Psoas muscle (tissue), 7 donors: ENCODE measurements at regions not wholly inside any gene's neighbourhood (a gene's known extent, or its start where the extent isn't known, plus 50 kb on each side); places are given as distances from the start of the nearest gene placed in this dataset.

Source experiments
- ATAC-seq, 4 donors: fragments of 200-7000 bp; cut with Tn5 transposase; one replicate each; pipeline ENCODE4 v1.9.1; 2020; ENCODE audit warnings: moderate library complexity in 3 of 4, mild to moderate bottlenecking in 2 of 4
- DNase-seq, 2 donors: peaks; one replicate each; pipeline ENCODE4 v3.0.0-alpha.2; 2020
- H3K27ac ChIP-seq: fragments of 200-600 bp; one replicate; pipeline ENCODE4 v1.8.0; 2022
- H3K27me3 ChIP-seq, 3 donors: fragments of 200-600 bp in 1 of 3; one replicate each; pipeline versions ENCODE4 v1.6.1 to v1.8.0; 2013 to 2022; ENCODE audit warnings: low read length in 2 of 3, mild to moderate bottlenecking in 2 of 3, moderate library complexity in 1 of 3; ENCODE audit not compliant: insufficient read depth in 3 of 3
- H3K36me3 ChIP-seq, 2 donors: fragments of 200-600 bp in 1 of 2; one replicate each; pipeline versions ENCODE4 v1.6.1 to v1.8.0; 2013 to 2022; ENCODE audit warnings: low read depth in 1 of 2, mild to moderate bottlenecking in 1 of 2, moderate library complexity in 1 of 2; ENCODE audit not compliant: insufficient read depth in 1 of 2
- H3K4me1 ChIP-seq: fragments of 200-600 bp; one replicate; pipeline ENCODE4 v1.8.0; 2022
- H3K4me3 ChIP-seq: fragments of 200-600 bp; one replicate; pipeline ENCODE4 v1.8.0; 2022; ENCODE audit warnings: mild to moderate bottlenecking
- H3K9me3 ChIP-seq: fragments of 200-600 bp; one replicate; pipeline ENCODE4 v1.8.0; 2022
- CTCF ChIP-seq: fragments of 200-600 bp; IDR thresholded peaks from one replicate; pipeline ENCODE4 v1.8.0; 2022; ENCODE audit warnings: antibody characterized with exemption
- WGBS, 3 donors: extraction: QIAGEN DNeasy Blood & Tissue Kit; methylation state at CpG; one replicate each; pipeline versions ENCODE4 v1.1.6 to v1.1.7; 2013; 5-methylcytosine and 5-hydroxymethylcytosine counted together
- intact Hi-C, 2 donors: fragments of 100-400 bp; cut with DNase I; formaldehyde crosslinking; loops; one replicate each; pipeline versions ENCODE4 v1.11.0 to v1.14.2; 2022
- donor health status: healthy with polysubstance abuse.
- donor health status: DM: no; HTN: no; CAD: no; lungs with moderate emphysema.
- donor health status: Bipolar disorder and iron deficiency.
- donor health status: healthy.
- donor health status: DM: yes; HTN: yes; CAD: no.
- donor health status: DM: no; HTN: no; CAD: no.
- donor health status: DM: yes; HTN: yes; CAD: no.

- DNase-seq (no peak), ATAC-seq (no peak)
- no peaks in the 10 kb centered on the region for H3K36me3 ChIP-seq
- H3K9me3 ChIP-seq, result no peaks in the 10 kb centered on the region
- H3K27ac ChIP-seq, result no peak overlapping the region
- intact Hi-C loops, result no loop called here
- H3K27me3 ChIP-seq, result no peaks in the 10 kb centered on the region
- H3K4me1 ChIP-seq, result no peaks in the 10 kb centered on the region
- no peak for TF ChIP-seq CTCF
- WGBS, 3 donors, result 76 to 95% (median 93%) methylated on average over 2 of the region's 2 CpGs
- no peak overlapping the region for H3K4me3 ChIP-seq
Observed at GRCh38 chr5:57836331-57836730, 353.7 kb upstream of the ACTBL2 start.

GRCh38 chr5:57834829-57835608, 352.4 kb upstream of the ACTBL2 start:
- 70 to 76% (median 74%) methylated on average over 6 of the region's 6 CpGs for WGBS, 3 donors
- intact Hi-C loops, result no loop called here
- H3K4me1 ChIP-seq, result no peaks in the 10 kb centered on the region
- ATAC-seq, result no peak
- TF ChIP-seq CTCF, result no peak
- no peak overlapping the region for H3K27ac ChIP-seq
- no peaks in the 10 kb centered on the region for H3K36me3 ChIP-seq
- DNase-seq, result no peak
- H3K4me3 ChIP-seq, result no peak overlapping the region
- H3K27me3 ChIP-seq, result no peaks in the 10 kb centered on the region
- H3K9me3 ChIP-seq, result no peaks in the 10 kb centered on the region

- Histone ChIP-seq H3K4me3 (no peak overlapping the region), H3K36me3 (no peaks in the 10 kb centered on the region), H3K4me1 (no peaks in the 10 kb centered on the region), H3K9me3 (no peaks in the 10 kb centered on the region), H3K27me3 (no peaks in the 10 kb centered on the region), H3K27ac (no peak overlapping the region)
- no peak for TF ChIP-seq CTCF
- WGBS, 3 donors, result 86 to 89% (median 88%) methylated on average over 4 of the region's 4 CpGs
- no peak for ATAC-seq
- DNase-seq, result no peak
- intact Hi-C loops, result no loop called here
Observed at GRCh38 chr5:57833489-57833888, 350.9 kb upstream of the ACTBL2 start.

GRCh38 chr5:57832875-57833274, 350.3 kb upstream of the ACTBL2 start:
- Histone ChIP-seq H3K27ac (no peak overlapping the region), H3K4me1 (no peaks in the 10 kb centered on the region), H3K9me3 (no peaks in the 10 kb centered on the region), H3K27me3 (no peaks in the 10 kb centered on the region), H3K4me3 (no peak overlapping the region), H3K36me3 (no peaks in the 10 kb centered on the region)
- intact Hi-C loops, result no loop called here
- no peak for DNase-seq
- TF ChIP-seq CTCF, result no peak
- ATAC-seq, result no peak
- 58 to 68% (median 67%) methylated on average over 2 of the region's 2 CpGs for WGBS, 3 donors

GRCh38 chr5:57831932-57832331, 349.3 kb upstream of the ACTBL2 start:
- no peaks in the 10 kb centered on the region for H3K27me3 ChIP-seq
- no peak for TF ChIP-seq CTCF

More at GRCh38 chr5:57831932-57832331, 349.3 kb upstream of the ACTBL2 start:
- intact Hi-C loops, result no loop called here
- DNase-seq, result no peak
- H3K4me3 ChIP-seq, result no peak overlapping the region
- H3K9me3 ChIP-seq, result no peaks in the 10 kb centered on the region
- 98 to 100% (median 99%) methylated on average over 2 of the region's 2 CpGs for WGBS, 3 donors
- no peak for ATAC-seq
- H3K36me3 ChIP-seq, result no peaks in the 10 kb centered on the region
- H3K4me1 ChIP-seq, result no peaks in the 10 kb centered on the region
- no peak overlapping the region for H3K27ac ChIP-seq
